ENCODE measurements at regions not wholly inside any gene's neighbourhood (a gene's known extent, or its start where the extent isn't known, plus 50 kb on each side); places are given as distances from the start of the nearest gene placed in this dataset.
"Not testable (repeated sequence)": the region's sequence is repeated elsewhere in the genome, so short reads cannot be mapped to it uniquely, and the experiment has no call there.

GRCh38 chr10:53155674-53156073, 383.1 kb upstream of the MBL2 start:
- not testable (repeated sequence) for DNase-seq

- DNase-seq, result no peak
Observed at GRCh38 chr10:53153831-53154230, 381.2 kb upstream of the MBL2 start.

GRCh38 chr10:53140506-53140905, 367.9 kb upstream of the MBL2 start:
- no peak for DNase-seq

GRCh38 chr10:53135897-53136253, 363.3 kb upstream of the MBL2 start:
- DNase-seq, result no peak

DNA sequence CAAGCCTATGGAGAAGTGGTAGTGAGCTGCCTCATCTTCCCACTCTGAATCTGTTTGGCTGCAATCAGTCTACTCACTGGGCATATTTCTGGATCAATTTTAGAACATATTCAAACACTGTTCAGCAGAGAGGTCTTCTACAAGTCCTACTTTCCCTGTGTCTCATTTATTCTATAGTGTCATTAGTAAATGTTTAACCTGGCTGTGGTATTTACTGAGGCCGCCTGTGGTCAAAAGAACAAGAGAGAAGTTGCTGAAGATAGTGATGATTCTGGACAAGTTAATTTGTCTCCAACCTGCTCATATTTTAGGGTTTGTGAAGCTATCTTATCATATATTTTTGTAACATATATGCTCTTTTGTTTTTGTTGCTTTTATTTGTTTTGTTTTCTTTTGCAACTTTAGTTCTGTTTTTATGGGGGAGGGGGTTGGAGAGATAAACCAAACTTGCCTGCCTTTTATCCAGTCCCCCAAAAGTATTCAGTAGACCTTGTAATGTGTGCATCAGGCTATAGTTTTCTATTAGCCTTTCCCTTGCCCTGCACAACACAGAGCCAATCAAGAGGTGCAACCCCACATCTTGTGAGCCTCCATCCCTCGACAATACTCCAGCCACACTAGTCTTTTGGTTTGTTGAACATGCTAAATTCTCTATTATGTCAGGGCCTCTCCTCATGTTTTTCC, 362.8 kb upstream of the MBL2 start:
- DNase-seq, result no peak

DNA sequence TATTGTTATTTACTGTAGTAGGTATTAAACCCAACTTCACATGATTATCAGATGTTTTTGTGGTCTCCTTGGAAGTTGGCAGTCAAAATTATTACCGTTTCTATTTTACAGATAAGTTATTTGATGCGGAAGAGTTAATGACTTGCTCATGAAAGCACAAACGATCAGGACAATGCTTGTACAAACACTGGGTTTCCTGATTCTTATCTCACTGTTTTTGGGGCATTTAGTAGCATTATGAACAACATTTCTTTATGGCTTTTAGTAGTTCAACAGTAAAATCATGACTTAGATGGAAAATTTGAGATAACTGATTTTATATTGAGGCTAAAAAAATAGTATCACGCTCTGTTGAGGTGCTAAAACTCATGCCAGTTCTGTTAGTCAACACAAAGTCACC, 361.5 kb upstream of the MBL2 start:
- no peak for DNase-seq

GRCh38 chr10:53130337-53130736, 357.8 kb upstream of the MBL2 start:
- DNase-seq, result no peak

DNA sequence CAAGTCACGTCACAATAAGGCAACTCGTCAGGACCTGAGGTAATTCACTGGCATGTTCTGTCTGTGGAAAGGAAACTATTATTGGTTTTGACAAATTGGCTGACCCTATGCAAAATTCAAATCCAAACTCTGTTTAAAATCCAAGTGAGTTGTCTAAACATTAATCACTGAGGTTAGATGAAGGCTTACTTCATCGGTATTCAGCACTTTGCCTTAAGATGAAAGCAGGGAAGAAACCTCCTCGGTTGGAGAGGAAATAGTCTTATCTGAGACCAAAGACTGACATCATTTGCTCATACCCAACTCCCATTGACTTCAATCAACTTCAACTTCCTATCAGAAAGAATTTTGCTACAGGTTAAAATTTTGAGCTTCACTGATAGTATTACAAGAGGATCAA, 355.1 kb upstream of the MBL2 start:
- no peak for DNase-seq

- DNase-seq, result no peak
Observed at GRCh38 chr10:53123311-53123710, 350.7 kb upstream of the MBL2 start.

GRCh38 chr10:53122281-53122680, 349.7 kb upstream of the MBL2 start:
- no peak for DNase-seq

- no peak for DNase-seq
Observed at GRCh38 chr10:53115660-53116059, 343.1 kb upstream of the MBL2 start.

DNA sequence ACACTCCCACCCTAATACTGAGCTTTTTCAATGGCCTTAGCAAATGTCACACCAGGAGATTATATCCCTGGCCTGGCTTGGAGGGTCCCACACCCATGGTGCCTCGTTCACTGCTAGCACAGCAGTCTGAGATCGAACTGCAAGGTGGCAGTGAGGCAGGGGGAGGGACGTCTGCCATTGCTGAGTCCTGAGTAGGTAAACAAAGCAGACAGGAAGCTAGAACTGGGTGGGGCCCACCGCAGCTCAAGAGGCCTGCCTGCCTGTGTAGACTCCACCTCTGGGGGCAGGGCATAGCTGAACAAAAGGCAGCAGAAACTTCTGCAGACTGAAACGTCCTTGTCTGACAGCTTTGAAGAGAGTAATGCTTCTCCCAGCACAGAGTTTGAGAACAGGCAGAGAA, 338.9 kb upstream of the MBL2 start:
- no peak for DNase-seq

- no peak for DNase-seq
Observed at GRCh38 chr10:53109320-53109719, 336.7 kb upstream of the MBL2 start.

GRCh38 chr10:53108317-53108934, 335.8 kb upstream of the MBL2 start:
- DNase-seq, result no peak

GRCh38 chr10:53107711-53108110, 335.1 kb upstream of the MBL2 start:
- no peak for DNase-seq

DNA sequence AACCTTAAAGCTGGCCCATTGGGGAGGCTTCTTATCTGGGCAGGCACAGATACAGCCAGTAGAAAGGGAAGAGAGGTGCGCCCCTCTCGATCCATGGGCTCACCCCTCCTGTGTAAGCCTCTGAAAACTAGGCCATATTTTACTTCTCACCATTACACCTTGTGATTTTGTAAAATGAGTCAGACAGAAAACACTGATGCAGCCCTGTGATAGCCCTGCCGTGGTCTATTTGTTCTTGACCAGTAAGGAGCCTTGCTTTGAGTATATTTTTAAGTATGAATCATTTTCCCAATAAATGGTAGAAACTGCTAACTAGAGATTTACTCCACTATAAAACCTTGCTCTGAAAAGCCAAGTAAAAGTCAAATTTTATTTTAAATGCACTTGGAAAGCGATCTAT, 329.8 kb upstream of the MBL2 start:
- DNase-seq, result no peak

DNA sequence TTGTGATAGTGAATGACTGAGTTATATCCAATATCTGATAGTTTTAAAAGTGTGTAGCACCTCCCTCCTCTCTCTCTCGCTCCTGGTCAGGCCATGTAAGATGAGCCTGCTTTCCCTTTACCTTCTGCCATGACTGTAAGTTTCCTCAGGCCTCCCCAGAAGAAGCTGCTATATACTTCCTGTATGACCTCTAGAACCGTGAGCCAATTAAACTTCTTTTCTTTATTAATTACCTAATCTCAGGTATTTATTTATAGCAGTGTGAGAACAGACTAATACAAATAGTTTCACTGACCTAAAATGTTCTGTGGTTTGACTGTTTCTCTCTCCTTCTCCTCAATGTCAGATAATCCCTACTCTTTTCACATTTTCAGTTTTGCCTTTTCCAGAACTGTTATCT, 321.3 kb upstream of the MBL2 start:
- DNase-seq, result no peak

DNA sequence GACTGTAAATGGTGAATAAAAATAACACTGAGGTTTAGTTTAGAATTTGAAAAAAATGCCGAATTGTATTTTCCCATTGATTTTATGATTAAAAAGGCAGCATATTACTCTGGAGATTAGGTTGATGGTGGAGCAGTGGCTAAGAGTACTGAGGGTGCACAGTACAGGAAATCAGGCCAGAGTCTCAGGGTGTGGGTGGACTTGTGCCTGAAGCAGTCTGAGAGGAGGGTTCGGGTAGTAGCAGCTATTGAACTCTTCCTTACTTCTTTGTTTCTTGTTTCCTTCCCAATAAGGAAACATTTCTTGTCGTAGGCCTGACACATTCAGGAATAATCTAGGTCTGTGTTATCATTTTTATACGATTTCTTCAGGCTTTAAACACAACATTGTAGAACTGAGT, 319.0 kb upstream of the MBL2 start:
- no peak for DNase-seq

DNA sequence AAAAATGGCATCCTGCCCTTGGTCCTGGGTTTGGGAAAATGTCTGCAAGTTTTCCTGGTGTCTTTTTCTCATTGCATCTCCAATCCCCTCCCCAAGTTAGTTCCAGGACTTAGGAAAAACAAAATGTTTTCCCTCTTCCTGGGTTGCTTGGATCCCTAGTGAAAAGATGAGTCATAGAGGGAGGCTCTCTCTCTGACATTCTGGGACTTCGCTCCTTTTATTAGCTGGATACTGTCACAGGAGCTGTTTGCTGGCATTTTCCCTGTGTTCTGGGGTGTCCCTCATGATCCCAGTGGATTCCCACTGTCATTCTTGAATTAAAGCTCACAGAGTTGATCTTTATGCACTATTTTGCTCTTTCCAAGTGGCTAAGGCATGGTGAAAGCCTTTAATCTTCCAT, 316.4 kb upstream of the MBL2 start:
- DNase-seq, result no peak

DNA sequence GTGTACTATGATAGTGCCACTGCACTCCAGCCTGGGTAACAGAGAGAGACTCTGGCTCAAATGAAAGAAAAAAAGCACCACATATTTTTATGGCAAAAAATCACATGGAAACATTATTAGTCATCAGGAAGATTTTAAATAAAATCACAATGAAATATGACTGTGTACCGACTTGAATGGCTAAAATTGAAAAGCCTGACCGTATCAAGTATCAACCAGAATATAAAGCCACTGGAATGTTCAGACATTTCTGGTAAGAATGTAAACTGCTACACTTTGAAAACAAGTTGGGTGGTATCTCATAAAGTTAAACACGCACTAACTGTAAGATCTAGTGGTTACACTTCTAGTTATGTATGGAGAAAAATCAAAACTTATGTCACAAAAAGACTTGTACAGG, 306.7 kb upstream of the MBL2 start:
- no peak for DNase-seq

DNA sequence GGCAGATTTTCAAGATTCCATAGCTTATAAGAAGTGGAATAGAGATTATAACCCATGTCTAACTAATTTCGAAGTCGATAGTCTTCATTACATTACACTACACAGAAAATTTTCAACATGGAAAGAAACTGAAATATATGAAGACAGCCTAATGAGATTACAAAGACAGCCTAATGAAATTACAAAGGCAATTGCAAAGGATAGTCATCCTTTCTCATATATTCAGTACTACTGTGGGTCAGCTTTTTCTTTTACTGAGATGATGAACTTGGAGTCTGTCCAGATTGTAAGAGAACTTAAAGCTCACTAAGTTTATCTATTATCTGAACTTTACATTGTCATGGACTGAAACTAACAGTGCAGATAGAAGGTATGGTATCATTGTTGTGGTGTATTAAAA, 304.4 kb upstream of the MBL2 start:
- no peak for DNase-seq

DNA sequence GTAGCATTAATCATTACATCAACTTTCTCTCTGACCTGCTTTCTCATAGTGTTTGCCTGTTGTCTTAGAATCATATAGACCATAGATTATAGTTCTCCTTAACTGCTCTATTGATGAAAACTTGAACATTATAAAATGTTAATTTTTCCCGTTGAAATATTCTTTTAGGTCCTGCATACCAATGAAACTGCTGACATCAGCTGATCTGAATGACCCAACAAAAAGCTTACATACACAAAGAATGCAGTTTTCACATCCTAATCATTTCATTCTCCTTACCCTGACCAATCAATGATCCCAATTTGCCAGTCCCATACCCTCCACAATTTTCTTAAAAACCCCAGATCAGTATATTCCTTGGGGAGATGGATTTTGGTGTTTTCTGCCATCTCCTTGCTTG, 302.9 kb upstream of the MBL2 start:
- DNase-seq, result no peak

DNA sequence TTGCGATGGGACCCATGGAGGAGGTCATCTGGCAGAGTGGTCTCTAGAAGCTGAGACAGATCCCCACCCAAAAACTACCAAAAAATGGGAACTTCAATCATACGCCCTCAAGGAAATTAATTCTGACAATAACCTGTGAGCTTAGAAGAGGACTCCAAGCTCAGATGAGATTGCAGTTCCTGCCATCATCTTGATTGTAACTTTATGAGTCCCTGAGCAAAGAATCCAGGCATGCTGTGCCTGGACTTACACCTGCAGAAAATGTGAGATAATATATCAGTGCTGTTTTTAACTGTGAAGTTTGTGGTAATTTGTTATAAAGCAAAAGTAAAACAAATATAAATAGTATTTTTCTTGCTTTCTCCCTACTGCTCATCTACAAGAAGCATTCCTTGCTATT, 299.6 kb upstream of the MBL2 start:
- no peak for DNase-seq

- DNase-seq, result no peak
Observed at GRCh38 chr10:53071505-53072125, 299.0 kb upstream of the MBL2 start.

GRCh38 chr10:53069013-53069412, 296.4 kb upstream of the MBL2 start:
- no peak for DNase-seq

Data from CD4-positive, alpha-beta T cell treated with Interleukin-15 for 1 hour (primary cell).